HG02678 (cell line): ENCODE measurements at regions not wholly inside any gene's neighbourhood (a gene's known extent, or its start where the extent isn't known, plus 50 kb on each side); places are given as distances from the start of the nearest gene placed in this dataset.

Experiments used
- ATAC-seq: cut with Tn5 transposase; IDR thresholded peaks from one replicate; pipeline ENCODE4 v1.9.1; 2021; ENCODE audit warnings: mild to moderate bottlenecking, moderate library complexity; ENCODE audit not compliant: unreplicated experiment

GRCh38 chrX:113770071-113770470 is 813.8 kb upstream of the HTR2C start:
- ATAC-seq, result no peak

- ATAC-seq, result no peak
Measured at GRCh38 chrX:113759422-113759821, 824.5 kb upstream of the HTR2C start.

GRCh38 chrX:113747274-113747973 is 836.5 kb upstream of the HTR2C start:
- peak; percentile 63 for ATAC-seq

GRCh38 chrX:113743069-113743468 is 840.8 kb upstream of the HTR2C start:
- ATAC-seq, result peak; percentile 62

GRCh38 chrX:113741744-113742143 is 842.1 kb upstream of the HTR2C start:
- ATAC-seq, result no peak

GRCh38 chrX:113728937-113729336 is 854.9 kb upstream of the HTR2C start:
- ATAC-seq, result no peak

GRCh38 chrX:113726898-113727297 is 857.0 kb upstream of the HTR2C start:
- peak; percentile 30 for ATAC-seq

- ATAC-seq, result peak; percentile 70
Measured at GRCh38 chrX:113726466-113726865, 857.4 kb upstream of the HTR2C start.

GRCh38 chrX:113726009-113726408 is 857.9 kb upstream of the HTR2C start:
- ATAC-seq, result peak; percentile 54

- no peak for ATAC-seq
Measured at GRCh38 chrX:113699939-113700338, 859.3 kb upstream of the AMOT start.

- no peak for ATAC-seq
Measured at GRCh38 chrX:113675278-113675677, 834.6 kb upstream of the AMOT start.

- ATAC-seq, result no peak
Measured at GRCh38 chrX:113651306-113651705, 810.7 kb upstream of the AMOT start.

- no peak for ATAC-seq
Measured at GRCh38 chrX:113644426-113644825, 803.8 kb upstream of the AMOT start.

- no peak for ATAC-seq
Measured at GRCh38 chrX:113634565-113634964, 793.9 kb upstream of the AMOT start.

GRCh38 chrX:113629326-113629725 is 788.7 kb upstream of the AMOT start:
- no peak for ATAC-seq

GRCh38 chrX:113594123-113594841 is 753.7 kb upstream of the AMOT start:
- ATAC-seq, result no peak

GRCh38 chrX:113586281-113586898 is 745.8 kb upstream of the AMOT start:
- ATAC-seq, result no peak

GRCh38 chrX:113580486-113580885 is 739.9 kb upstream of the AMOT start:
- ATAC-seq, result no peak

GRCh38 chrX:113558576-113558975 is 717.9 kb upstream of the AMOT start:
- no peak for ATAC-seq

GRCh38 chrX:113551919-113552318 is 711.3 kb upstream of the AMOT start:
- no peak for ATAC-seq

GRCh38 chrX:113548308-113549015 is 707.8 kb upstream of the AMOT start:
- no peak for ATAC-seq
